ENCODE measurements at regions not wholly inside any gene's neighbourhood (a gene's known extent, or its start where the extent isn't known, plus 50 kb on each side); places are given as distances from the start of the nearest gene placed in this dataset.

DNA sequence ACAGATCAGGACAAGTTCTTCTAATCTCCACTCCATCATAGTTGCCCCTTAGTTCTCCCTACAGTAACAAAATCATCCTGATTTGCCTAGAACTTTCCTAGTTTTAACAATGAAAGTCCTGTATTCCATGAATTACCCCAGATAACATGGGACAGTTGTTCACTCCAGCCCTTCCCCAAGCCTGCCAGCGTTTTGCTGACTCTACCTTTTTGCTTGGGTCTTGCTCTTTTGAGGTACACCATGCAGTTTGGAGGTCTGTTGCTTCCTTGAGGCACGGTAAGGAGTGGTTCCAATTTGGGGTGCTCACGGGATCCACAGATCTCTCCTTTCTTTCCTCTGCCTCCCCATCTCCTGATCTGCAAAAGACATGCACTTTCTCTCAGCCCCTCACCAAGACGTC lies 61.6 kb upstream of the DYRK2 start:
- DNase-seq (ENCODE audit: low read depth in 2 of 2) = no peak

DNA sequence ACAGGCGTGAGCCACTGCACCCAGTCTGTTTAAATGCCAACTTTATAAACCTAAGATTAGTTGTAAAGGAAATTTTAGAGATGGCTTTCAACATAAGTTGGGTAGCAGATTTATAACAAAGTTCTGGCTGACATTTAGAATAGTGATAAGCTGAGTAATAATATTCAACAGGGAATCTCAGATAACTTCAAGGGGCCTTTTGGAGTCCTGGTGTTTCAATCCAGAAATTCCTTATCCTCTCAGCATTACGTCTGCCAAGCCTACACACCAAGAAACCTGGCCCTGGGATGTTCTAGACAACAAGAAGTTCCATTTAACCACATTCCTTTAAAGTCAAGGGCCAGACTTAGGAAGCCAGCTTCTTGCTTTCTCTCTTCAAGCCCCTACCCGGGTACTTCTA lies 59.5 kb upstream of the DYRK2 start:
- DNase-seq (ENCODE audit: low read depth in 2 of 2) = no peak

DNA sequence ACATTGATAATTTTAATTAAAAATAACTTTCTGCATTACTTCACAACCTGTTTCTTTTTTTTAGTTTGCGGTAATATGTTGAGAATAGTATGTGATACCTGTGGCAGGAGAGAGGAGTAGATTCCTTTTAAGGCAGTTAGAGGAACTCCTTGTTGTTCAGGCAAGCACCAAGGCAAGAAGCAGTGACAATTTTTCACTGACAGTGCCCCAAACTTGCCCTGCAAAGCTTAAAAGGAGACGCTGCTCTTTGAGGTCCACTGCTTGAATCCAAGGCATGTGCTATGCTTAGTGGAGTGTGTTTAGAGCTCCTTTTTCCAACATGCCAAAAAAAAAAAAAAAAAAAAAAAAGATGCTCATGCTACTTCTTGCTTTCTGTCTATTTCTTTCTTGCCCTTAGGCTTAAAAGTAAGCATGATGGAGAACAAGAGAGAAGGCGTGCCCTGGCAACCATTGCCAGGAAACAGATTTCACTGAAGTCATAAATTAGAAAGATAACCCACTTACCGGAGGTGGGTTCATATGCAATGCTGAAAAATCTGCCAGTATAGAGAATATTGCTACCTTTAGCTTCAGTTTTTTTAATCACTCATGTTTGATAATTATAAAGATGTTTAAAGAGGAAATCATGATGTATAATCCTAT lies 58.3 kb upstream of the DYRK2 start:
- DNase-seq (ENCODE audit: low read depth in 2 of 2) = no peak

DNA sequence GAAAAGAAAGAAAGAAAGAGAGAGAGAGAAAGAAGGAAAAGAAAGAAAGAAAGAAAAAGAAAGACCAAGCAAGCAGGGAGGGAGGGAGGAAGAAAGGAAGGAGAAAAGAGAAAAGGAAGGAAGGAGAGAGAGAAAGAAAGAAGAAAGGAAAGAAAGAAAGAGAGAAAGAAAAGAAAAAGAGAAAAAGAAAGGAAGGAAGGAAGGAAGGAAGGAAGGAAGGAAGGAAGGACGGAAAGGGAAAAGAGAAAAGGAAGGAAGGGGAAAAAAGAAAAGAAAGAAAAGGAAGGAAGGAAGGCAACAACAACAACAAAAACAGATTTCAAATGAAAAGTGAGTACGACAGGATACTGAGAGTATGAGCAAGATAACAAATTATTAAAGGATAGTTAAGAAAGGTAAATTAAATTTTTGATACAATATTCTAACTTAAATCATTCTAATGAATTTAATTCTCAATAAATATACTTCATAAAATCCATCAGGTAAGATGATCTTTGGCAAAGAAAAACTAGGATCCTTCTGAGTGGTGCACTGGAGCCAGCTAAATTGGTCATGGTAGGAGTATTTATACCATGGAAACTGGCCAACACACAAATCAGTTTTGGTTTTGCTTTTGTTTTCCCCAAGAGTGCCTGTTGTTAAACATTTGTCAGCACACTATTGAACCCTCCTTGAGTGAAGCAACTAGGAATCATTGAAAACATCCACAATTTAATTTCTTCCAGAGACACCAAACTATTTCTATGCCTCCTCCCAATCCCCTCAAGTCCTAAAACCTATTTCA lies 56.1 kb upstream of the DYRK2 start:
- no peak for DNase-seq (ENCODE audit: low read depth in 2 of 2)

DNA sequence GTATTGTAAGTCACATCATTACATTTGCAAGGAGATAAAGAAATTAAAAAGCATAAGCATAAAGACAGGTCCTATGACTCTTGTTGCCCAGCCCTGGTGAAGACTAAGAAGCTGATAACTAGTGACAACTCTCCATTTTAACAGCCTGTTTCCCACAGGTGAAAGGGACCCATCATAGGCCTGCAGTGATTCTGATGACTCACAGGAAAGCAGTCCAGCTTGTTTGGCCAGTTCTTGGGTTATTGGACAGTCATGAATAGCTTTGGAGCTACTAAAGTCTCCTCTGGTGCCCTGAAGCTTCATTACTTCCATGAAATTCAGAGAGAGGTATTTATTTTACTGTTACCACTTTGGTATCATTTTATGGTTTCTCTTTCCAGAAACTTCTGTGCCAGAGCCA lies 55.5 kb upstream of the DYRK2 start:
- DNase-seq (ENCODE audit: low read depth in 2 of 2) = no peak

DNA sequence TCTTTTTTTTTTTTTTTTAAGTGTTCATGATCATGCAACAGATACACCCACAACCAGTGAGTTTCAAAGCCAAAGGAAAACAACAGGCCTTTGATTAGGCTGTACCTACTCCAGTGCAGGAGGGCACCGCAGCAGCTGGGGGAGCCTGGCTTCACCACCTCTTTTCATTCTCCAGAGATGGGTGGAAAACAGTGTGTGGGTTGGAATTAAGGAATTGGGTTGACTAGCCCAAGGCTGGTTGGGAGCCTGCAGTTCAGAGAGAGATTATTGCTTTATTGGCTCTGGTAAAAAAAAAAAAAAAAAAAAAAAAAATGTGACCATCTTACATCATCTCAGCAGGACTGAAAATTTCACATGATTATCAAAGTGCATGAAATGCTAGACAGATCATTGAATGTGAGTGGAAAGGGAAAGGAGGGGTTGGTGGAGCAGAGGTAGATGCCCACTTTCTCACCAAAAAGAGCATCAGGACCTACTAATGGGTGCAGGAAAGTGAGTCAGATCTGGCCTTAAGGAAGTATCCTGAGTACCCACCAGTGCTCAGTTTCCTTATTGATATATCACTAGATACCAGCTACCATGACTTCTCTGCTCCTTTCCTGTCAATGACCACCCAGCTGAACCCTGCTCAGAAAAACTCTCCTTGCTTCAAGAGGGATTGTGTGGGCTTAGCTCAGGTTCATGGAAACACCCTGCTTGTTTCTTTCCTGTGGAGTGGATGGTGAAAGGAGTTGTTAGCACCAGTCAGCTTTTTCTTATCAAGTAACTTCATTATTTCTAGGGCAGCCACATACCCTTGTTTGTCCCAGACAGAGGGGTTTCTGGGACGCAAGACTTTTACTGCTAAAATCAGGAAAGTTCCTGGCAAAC lies 54.8 kb upstream of the DYRK2 start:
- no peak for DNase-seq (ENCODE audit: low read depth in 2 of 2)

DNA sequence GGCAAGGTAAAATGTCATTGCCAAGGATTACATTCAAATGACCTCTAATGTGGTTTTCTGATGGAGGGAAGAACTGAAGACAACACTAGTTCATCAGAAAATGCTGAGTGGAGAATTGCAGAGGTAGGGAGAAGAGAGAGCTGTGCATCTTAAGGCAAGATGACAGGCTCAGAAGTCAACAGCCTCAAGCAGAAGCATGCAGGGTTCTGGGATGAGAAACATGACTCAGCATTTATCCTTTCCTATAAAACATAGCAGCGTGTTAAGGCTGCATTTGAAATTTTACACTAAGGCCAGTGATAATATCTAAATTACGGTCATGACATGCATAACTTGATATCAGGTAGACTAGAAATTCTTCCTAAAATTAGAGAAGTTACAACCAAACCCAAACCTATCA lies 53.7 kb upstream of the DYRK2 start:
- DNase-seq (ENCODE audit: low read depth in 2 of 2) = no peak

DNA sequence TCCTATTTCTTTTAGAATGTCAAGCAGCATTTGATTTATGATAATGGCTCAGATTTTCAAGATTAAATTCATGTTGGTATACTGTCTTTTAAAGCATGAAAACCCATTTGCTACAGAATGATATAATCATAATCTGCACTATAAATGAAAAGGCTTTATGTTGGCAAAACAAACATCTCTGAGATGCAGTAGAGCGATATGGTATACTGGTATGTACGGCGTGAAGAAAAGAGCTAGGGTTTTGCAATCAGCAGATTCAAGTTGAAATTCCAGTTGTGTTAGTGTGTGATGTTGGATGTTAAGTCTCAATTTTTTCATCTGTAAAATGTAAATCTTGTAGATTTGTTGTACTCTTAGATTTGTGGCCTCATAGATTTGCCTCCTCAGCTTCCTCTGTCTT lies 53.2 kb upstream of the DYRK2 start:
- no peak for DNase-seq (ENCODE audit: low read depth in 2 of 2)

DNA sequence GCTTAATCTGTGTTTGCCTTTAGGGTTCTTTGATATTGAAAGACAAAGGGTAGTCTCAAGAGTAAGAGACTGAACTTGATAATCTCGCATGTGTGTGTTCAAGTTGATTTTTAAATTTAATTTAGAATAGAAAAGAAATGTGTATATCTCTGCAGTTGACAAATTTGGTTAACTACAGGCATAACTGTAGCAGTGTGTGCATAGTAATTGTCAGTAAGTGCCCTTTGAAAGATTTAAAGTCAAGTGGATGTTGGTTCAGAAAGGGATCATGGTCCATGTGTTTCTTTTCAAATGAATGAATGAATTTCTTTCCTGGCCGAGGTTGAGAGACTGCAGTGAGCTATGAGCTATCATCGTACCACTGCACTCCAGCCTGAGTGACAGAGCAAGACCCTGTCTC lies 49.9 kb upstream of the DYRK2 start:
- no peak for DNase-seq (ENCODE audit: low read depth in 2 of 2)

All from activated CD8-positive, alpha-beta memory T cell treated with anti-CD3 and anti-CD28 coated beads for 4 hours (primary cell).